Gastrocnemius medialis (tissue), 4 donors: ENCODE measurements at regions not wholly inside any gene's neighbourhood (a gene's known extent, or its start where the extent isn't known, plus 50 kb on each side); places are given as distances from the start of the nearest gene placed in this dataset.

Experiments used
- ATAC-seq, 2 donors: fragments of 150-250 bp; one replicate each; pipeline ENCODE4 v1.9.1; 2016
- DNase-seq, 2 donors: peaks; one replicate each; pipeline ENCODE4 v3.0.0-alpha.2; 2019
- H3K27ac ChIP-seq, 4 donors: fragments of 200-600 bp; sonication (generic); 1 replicate in 1 of 4; 2 replicates in 3 of 4; pipeline ENCODE4 v1.5.1; 2016 to 2018; ENCODE audit warnings: mild to moderate bottlenecking in 2 of 4, moderate library complexity in 1 of 4
- H3K27me3 ChIP-seq, 3 donors: fragments of 200-600 bp; sonication (generic) in 2 of 3; 1 replicate in 1 of 3; 2 replicates in 2 of 3; pipeline versions ENCODE4 v1.5.1 to v1.6.0; 2016 to 2019; ENCODE audit warnings: mild to moderate bottlenecking in 1 of 3, moderate library complexity in 1 of 3
- H3K36me3 ChIP-seq, 2 donors: fragments of 200-600 bp; sonication (generic) in 1 of 2; one replicate each; pipeline ENCODE4 v1.5.1; 2017 to 2018
- H3K4me1 ChIP-seq, 2 donors: fragments of 200-600 bp; sonication (generic) in 1 of 2; one replicate each; pipeline ENCODE4 v1.5.1; 2016 to 2017; ENCODE audit warnings: mild to moderate bottlenecking in 2 of 2
- H3K4me3 ChIP-seq, 4 donors: fragments of 200-600 bp; sonication (generic) in 3 of 4; 1 replicate in 1 of 4; 2 replicates in 3 of 4; pipeline ENCODE4 v1.5.1; 2016 to 2019; ENCODE audit warnings: mild to moderate bottlenecking in 2 of 4
- H3K9me3 ChIP-seq, 3 donors: fragments of 200-600 bp; sonication (generic) in 2 of 3; 1 replicate in 1 of 3; 2 replicates in 2 of 3; pipeline ENCODE4 v1.5.1; 2016 to 2019
- POLR2A ChIP-seq, 2 donors: fragments of 450-650 bp; IDR thresholded peaks; one replicate each; pipeline ENCODE4 v1.6.1; 2017; ENCODE audit warnings: antibody characterized with exemption in 2 of 2, mild to moderate bottlenecking in 2 of 2, moderate library complexity in 2 of 2
- in situ Hi-C, 4 donors: fragments of 200-750 bp; cut with MboI; loops; one replicate each; pipeline versions ENCODE4 v1.15.0 to v1.8.0; 2017; ENCODE audit warnings: low sequenced_read_pairs in 4 of 4
- intact Hi-C: fragments of 100-400 bp; cut with DNase I; formaldehyde crosslinking; loops from one replicate; pipeline ENCODE4 v1.15.1; 2023; ENCODE audit warnings: low total_unique reads
- TF ChIP-seq, protein P1 (sequence below), 5 experiments: fragments of 450-650 bp in 3 of 5; fragments of 200-600 bp in 2 of 5; sonication (generic) in 2 of 5; IDR thresholded peaks in 4 of 5; conservative IDR thresholded peaks in 1 of 5; 1 replicate in 4 of 5; 2 replicates in 1 of 5; pipeline ENCODE4 v1.5.1; 2016 to 2019; ENCODE audit warnings: antibody characterized with exemption in 5 of 5, mild to moderate bottlenecking in 3 of 5, moderate library complexity in 3 of 5

DNA sequence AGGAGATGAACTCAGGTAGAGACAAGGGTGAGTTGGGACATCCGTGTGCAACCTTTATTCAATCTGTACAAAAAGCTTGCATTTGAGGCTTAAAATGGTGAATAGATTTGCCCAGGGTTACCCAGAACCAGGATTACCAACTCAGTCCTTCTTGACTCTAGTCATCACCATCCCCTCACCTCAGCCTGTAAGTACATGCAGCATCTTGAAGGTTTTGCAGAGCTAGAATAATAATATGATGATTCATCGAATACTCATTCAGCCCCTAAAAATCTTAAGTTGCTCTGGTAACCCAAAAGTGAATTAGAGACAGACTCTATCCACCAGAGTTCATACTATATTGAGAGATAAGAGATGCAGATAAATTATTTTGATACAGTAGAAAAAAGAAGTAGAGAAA, 90.3 kb downstream of the NKX2-1 start:
- H3K4me1 ChIP-seq, result peaks cover 19 to 20% of the 10 kb centered on the region in 2 donors
- DNase-seq, result no peak
- no peaks in the 10 kb centered on the region for H3K36me3 ChIP-seq
- intact Hi-C loops, result loop anchor here (5.0 kb wide), 1 partner anchor 42 kb away; no protein-coding TSS in a partner anchor
- H3K9me3 ChIP-seq, result no peaks in the 10 kb centered on the region
- no peak overlapping the region for H3K27ac ChIP-seq
- no peak for ATAC-seq
- in situ Hi-C loops, result no loop called here
- H3K4me3 ChIP-seq, result no peak overlapping the region
- TF ChIP-seq, protein P1, sequence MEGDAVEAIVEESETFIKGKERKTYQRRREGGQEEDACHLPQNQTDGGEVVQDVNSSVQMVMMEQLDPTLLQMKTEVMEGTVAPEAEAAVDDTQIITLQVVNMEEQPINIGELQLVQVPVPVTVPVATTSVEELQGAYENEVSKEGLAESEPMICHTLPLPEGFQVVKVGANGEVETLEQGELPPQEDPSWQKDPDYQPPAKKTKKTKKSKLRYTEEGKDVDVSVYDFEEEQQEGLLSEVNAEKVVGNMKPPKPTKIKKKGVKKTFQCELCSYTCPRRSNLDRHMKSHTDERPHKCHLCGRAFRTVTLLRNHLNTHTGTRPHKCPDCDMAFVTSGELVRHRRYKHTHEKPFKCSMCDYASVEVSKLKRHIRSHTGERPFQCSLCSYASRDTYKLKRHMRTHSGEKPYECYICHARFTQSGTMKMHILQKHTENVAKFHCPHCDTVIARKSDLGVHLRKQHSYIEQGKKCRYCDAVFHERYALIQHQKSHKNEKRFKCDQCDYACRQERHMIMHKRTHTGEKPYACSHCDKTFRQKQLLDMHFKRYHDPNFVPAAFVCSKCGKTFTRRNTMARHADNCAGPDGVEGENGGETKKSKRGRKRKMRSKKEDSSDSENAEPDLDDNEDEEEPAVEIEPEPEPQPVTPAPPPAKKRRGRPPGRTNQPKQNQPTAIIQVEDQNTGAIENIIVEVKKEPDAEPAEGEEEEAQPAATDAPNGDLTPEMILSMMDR (IDR thresholded peaks at IDR 0.05 in 4 of 5, conservative IDR thresholded peaks at IDR 0.05 in 1 of 5), result no peak
- no peak for TF ChIP-seq POLR2A (IDR thresholded peaks at IDR 0.05)
- no peaks in the 10 kb centered on the region for H3K27me3 ChIP-seq

DNA sequence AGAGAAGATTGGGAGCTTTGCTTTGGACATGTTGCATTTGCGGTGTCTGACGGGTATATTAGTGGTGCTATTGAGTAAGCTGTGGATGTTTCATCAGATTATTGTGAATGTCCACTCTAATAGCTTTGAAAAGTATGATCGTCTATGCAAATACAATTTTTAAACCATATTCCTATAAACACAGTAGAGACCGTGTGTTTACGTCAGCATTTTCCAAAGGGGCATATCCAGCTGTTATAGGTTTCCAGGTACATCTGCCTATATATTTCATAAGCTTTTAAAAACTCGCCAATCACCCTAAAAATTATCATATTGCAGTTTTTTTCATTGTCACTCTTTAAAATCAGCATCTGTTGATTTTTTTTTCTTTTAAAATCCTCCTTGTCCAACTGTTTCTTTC, 91.7 kb downstream of the NKX2-1 start:
- no peaks in the 10 kb centered on the region for H3K9me3 ChIP-seq
- no peak overlapping the region for H3K4me3 ChIP-seq
- intact Hi-C loops (loop anchor here (5.0 kb wide), 1 partner anchor 41 kb away; no protein-coding TSS in a partner anchor), in situ Hi-C loops (no loop called here)
- no peak overlapping the region for H3K27ac ChIP-seq
- no peak for TF ChIP-seq POLR2A (IDR thresholded peaks at IDR 0.05)
- TF ChIP-seq, protein P1 (IDR thresholded peaks at IDR 0.05 in 4 of 5, conservative IDR thresholded peaks at IDR 0.05 in 1 of 5), result no peak
- H3K4me1 ChIP-seq, result peaks cover 32 to 34% of the 10 kb centered on the region in 2 donors
- H3K27me3 ChIP-seq, result no peaks in the 10 kb centered on the region
- ATAC-seq (no peak), DNase-seq (no peak)
- H3K36me3 ChIP-seq, result no peaks in the 10 kb centered on the region

DNA sequence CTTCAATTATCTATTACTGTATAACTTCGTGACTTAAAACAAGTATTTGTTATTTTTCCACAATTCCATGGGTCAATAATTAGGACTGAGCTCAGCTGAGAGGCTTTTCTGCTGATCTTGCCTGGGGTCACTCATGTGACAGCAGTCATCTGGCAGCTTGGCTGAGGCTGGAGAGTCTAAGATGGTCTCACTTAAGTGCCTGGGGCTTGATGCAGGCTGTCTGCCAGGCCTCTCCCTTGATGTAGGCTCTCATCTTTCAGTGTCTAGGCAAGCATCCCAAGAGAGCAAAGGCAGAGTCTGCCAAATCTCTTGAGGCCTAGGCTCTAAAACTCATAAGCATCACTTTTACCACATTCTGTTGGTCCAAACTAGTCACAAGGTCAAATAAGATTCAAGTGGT, 93.2 kb downstream of the NKX2-1 start:
- no peaks in the 10 kb centered on the region for H3K36me3 ChIP-seq
- no peaks in the 10 kb centered on the region for H3K9me3 ChIP-seq
- ATAC-seq (peak; percentile 89 to 91), DNase-seq (peak; percentile 61 to 82)
- peak overlapping the region; percentile 38 to 73 (median 53) for H3K27ac ChIP-seq
- TF ChIP-seq, protein P1 (IDR thresholded peaks at IDR 0.05 in 4 of 5, conservative IDR thresholded peaks at IDR 0.05 in 1 of 5), result no peak
- TF ChIP-seq POLR2A (IDR thresholded peaks at IDR 0.05), result no peak
- no peaks in the 10 kb centered on the region for H3K27me3 ChIP-seq
- intact Hi-C loops (loop anchor here (5.0 kb wide), 1 partner anchor 40 kb away; no protein-coding TSS in a partner anchor), in situ Hi-C loops (no loop called here)
- no peak overlapping the region for H3K4me3 ChIP-seq
- peaks cover 35 to 38% of the 10 kb centered on the region in 2 donors for H3K4me1 ChIP-seq

DNA sequence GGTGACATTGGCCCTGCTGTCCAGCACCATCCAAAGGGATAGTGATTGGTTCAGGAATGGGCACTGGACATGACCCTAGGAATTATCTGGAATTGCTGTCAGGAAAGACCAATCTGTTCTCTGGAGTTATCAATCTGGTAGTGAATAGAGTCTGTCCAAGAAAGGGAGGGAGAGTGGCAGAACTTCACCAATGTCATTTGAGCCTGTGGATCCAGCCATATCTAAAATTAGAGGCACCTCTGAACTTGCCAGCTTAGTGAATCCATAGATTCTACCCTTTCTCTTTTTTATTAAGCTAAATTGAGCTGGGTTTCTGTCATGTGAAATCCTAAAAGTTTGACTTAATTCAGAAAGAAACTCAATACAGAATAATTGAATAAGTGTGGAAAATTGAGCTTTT, 93.9 kb downstream of the NKX2-1 start:
- Histone ChIP-seq H3K4me3 (no peak overlapping the region), H3K27ac (peak overlapping the region; percentile 38 to 73 (median 53)), H3K4me1 (peaks cover 35 to 38% of the 10 kb centered on the region in 2 donors), H3K9me3 (no peaks in the 10 kb centered on the region), H3K36me3 (no peaks in the 10 kb centered on the region), H3K27me3 (no peaks in the 10 kb centered on the region)
- in situ Hi-C loops, result no loop called here
- ATAC-seq, result peak in 1 of 2 donors; percentile 38
- intact Hi-C loops, result loop anchor here (5.0 kb wide), 1 partner anchor 39 kb away; no protein-coding TSS in a partner anchor
- TF ChIP-seq, protein P1 (IDR thresholded peaks at IDR 0.05 in 4 of 5, conservative IDR thresholded peaks at IDR 0.05 in 1 of 5), result no peak
- no peak for TF ChIP-seq POLR2A (IDR thresholded peaks at IDR 0.05)
- DNase-seq, result no peak
